ENCODE measurements at regions not wholly inside any gene's neighbourhood (a gene's known extent, or its start where the extent isn't known, plus 50 kb on each side); places are given as distances from the start of the nearest gene placed in this dataset.
A peak's percentile ranks its signal among the peaks of the same experiment; 100 is the strongest.

DNA sequence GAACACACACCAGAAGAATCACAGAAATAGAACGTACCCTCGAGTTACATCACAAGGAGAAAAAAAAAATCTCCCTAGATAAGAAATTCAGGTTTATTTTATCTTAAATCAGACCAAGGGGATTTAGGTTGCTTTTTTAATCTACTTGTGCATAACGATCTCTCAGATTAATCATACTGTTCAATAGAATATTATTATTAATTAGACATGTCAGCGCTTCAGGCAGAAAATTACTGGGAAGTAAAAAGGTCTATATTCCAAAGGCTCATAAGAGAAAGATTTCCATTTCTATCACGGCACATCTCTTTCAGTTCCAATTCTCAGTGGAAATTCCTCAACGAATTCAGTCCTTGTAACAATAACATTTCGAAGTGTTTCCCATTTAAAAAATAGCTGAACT lies 77.7 kb upstream of the PSMD7 start:
- no peaks in the 10 kb centered on the region for H3K4me1 Mint-ChIP-seq
- no peaks in the 10 kb centered on the region for H3K79me2 ChIP-seq (replicated peaks; ENCODE audit: insufficient read depth)
- no peak for ATAC-seq
- H3K9me2 ChIP-seq (ENCODE audit: insufficient read depth): no peaks in the 10 kb centered on the region; the same call in 1 of the 2 replicates
- H3K4me3 Mint-ChIP-seq: no peak overlapping the region
- no peaks in the 10 kb centered on the region for H3K27me3 ChIP-seq (ENCODE audit: insufficient read depth)
- H3K27ac Mint-ChIP-seq: no peak overlapping the region
- H3K4me1 ChIP-seq (ENCODE audit: insufficient read depth): no peaks in the 10 kb centered on the region
- H3K4me2 ChIP-seq: no peak overlapping the region
- no peaks in the 10 kb centered on the region for H3K27me3 Mint-ChIP-seq (ENCODE audit: insufficient read depth, low read depth, poor library complexity)
- no peak overlapping the region for H3K4me3 ChIP-seq
- H3F3A ChIP-seq (replicated peaks; ENCODE audit: low read depth): no peaks in the 10 kb centered on the region
- no peaks in the 10 kb centered on the region for H4K20me1 ChIP-seq (replicated peaks; ENCODE audit: insufficient read depth)
- H3K27ac ChIP-seq (ENCODE audit: low read depth): no peak overlapping the region
- DNase-seq (ENCODE audit: low spot score): no peak
- H2AFZ ChIP-seq: peak overlapping the region; percentile 18; the same call in 1 of the 2 replicates
- no peak for TF ChIP-seq EZH2 (IDR thresholded peaks at IDR 0.05; ENCODE audit: low read depth, unreplicated experiment)
- TF ChIP-seq POLR2AphosphoS5 (IDR thresholded peaks at IDR 0.05; ENCODE audit: low read depth): no peak
- TF ChIP-seq EZH2phosphoT487 (IDR thresholded peaks at IDR 0.05; ENCODE audit: unreplicated experiment): no peak
- no peak for TF ChIP-seq ZNF331 (CRISPR knock-in tag; IDR thresholded peaks at IDR 0.05; ENCODE audit: low read depth)
- TF ChIP-seq, protein P1, sequence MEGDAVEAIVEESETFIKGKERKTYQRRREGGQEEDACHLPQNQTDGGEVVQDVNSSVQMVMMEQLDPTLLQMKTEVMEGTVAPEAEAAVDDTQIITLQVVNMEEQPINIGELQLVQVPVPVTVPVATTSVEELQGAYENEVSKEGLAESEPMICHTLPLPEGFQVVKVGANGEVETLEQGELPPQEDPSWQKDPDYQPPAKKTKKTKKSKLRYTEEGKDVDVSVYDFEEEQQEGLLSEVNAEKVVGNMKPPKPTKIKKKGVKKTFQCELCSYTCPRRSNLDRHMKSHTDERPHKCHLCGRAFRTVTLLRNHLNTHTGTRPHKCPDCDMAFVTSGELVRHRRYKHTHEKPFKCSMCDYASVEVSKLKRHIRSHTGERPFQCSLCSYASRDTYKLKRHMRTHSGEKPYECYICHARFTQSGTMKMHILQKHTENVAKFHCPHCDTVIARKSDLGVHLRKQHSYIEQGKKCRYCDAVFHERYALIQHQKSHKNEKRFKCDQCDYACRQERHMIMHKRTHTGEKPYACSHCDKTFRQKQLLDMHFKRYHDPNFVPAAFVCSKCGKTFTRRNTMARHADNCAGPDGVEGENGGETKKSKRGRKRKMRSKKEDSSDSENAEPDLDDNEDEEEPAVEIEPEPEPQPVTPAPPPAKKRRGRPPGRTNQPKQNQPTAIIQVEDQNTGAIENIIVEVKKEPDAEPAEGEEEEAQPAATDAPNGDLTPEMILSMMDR (conservative IDR thresholded peaks at IDR 0.05; ENCODE audit: low read depth in 2 of 2): no peak
- no peak for TF ChIP-seq NANOG (IDR thresholded peaks at IDR 0.05; ENCODE audit: borderline replicate concordance)
- TF ChIP-seq JUNB (IDR thresholded peaks at IDR 0.05; ENCODE audit: unreplicated experiment): no peak
- no peaks in the 10 kb centered on the region for H3K9me3 Mint-ChIP-seq
- no peaks in the 10 kb centered on the region for H3K36me3 ChIP-seq (ENCODE audit: insufficient read depth)
- no peaks in the 10 kb centered on the region for H3K36me3 Mint-ChIP-seq (ENCODE audit: low read depth)

DNA sequence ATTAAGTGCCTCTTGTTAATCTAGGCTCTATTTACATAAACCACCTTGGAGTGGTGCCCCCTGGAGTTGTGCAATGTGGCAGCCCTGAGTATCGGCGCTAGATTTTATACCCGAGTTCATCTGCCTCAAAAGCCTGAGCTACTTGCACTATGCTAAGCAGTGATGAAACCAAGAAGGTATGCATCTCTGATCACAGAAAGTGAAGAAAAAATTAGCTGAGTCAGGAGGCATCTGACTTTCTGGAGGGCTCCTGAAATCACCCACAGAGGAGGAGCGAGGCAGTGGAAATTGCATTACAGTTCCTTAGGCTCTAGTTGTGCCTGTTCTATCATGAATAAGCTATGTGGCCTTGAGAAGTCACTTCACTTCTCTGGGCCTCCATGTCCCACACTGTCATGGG lies 80.3 kb upstream of the PSMD7 start:
- no peak overlapping the region for H2AFZ ChIP-seq
- no peaks in the 10 kb centered on the region; the same call in 1 of the 2 replicates for H3K9me2 ChIP-seq (ENCODE audit: insufficient read depth)
- no peaks in the 10 kb centered on the region for H3F3A ChIP-seq (replicated peaks; ENCODE audit: low read depth)
- H3K4me1 ChIP-seq (ENCODE audit: insufficient read depth): no peaks in the 10 kb centered on the region
- Mint-ChIP-seq H3K4me3 (no peak overlapping the region), H3K9me3 (no peaks in the 10 kb centered on the region), H3K36me3 (ENCODE audit: low read depth) (no peaks in the 10 kb centered on the region), H3K27ac (peak overlapping the region; percentile 8; the same call in 1 of the 2 replicates), H3K4me1 (no peaks in the 10 kb centered on the region), H3K27me3 (ENCODE audit: insufficient read depth, low read depth, poor library complexity) (peaks cover 2% of the 10 kb centered on the region)
- H3K4me3 ChIP-seq: no peak overlapping the region
- no peaks in the 10 kb centered on the region for H3K79me2 ChIP-seq (replicated peaks; ENCODE audit: insufficient read depth)
- no peak for TF ChIP-seq EZH2phosphoT487 (IDR thresholded peaks at IDR 0.05; ENCODE audit: unreplicated experiment)
- TF ChIP-seq, protein P1 (conservative IDR thresholded peaks at IDR 0.05; ENCODE audit: low read depth in 2 of 2): 0 out of 4 replicates have a peak, but pooled peaks of 1 of the 2 experiments have one; percentile 19
- no peak overlapping the region for H3K4me2 ChIP-seq
- H3K36me3 ChIP-seq (ENCODE audit: insufficient read depth): no peaks in the 10 kb centered on the region
- H3K27me3 ChIP-seq (ENCODE audit: insufficient read depth): no peaks in the 10 kb centered on the region
- ATAC-seq (no peak), DNase-seq (ENCODE audit: low spot score) (no peak)
- no peaks in the 10 kb centered on the region for H4K20me1 ChIP-seq (replicated peaks; ENCODE audit: insufficient read depth)
- H3K27ac ChIP-seq (ENCODE audit: low read depth): no peak overlapping the region
